ENCODE measurements at regions not wholly inside any gene's neighbourhood (a gene's known extent, or its start where the extent isn't known, plus 50 kb on each side); places are given as distances from the start of the nearest gene placed in this dataset.

DNA sequence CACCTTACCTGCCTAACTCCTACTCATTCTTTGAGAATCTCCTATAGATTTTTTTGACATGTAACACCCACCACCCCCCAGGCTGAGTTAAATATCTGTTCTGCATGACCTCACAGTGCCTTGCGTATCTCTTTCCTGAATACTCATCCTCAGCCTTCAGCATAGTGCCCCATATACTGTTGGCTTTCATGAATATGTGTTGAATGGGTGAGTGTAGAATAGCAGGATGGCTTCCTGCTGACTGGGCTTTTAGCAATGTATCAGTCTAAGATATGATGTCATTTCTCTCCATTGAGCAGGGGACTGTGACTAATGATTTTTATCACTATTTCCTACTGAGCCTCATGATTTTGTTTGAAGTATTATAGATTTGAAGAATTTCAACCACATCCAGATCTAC is 361.6 kb upstream of the MARCKS start:
- TF ChIP-seq, protein P1, sequence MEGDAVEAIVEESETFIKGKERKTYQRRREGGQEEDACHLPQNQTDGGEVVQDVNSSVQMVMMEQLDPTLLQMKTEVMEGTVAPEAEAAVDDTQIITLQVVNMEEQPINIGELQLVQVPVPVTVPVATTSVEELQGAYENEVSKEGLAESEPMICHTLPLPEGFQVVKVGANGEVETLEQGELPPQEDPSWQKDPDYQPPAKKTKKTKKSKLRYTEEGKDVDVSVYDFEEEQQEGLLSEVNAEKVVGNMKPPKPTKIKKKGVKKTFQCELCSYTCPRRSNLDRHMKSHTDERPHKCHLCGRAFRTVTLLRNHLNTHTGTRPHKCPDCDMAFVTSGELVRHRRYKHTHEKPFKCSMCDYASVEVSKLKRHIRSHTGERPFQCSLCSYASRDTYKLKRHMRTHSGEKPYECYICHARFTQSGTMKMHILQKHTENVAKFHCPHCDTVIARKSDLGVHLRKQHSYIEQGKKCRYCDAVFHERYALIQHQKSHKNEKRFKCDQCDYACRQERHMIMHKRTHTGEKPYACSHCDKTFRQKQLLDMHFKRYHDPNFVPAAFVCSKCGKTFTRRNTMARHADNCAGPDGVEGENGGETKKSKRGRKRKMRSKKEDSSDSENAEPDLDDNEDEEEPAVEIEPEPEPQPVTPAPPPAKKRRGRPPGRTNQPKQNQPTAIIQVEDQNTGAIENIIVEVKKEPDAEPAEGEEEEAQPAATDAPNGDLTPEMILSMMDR (IDR thresholded peaks at IDR 0.05; ENCODE audit: insufficient read depth, low read depth, low read length), result no peak
- H3K4me3 ChIP-seq (ENCODE audit: low read depth, low read length), result no peak overlapping the region
- DNase-seq (ENCODE audit: low read depth), result peak; percentile 23

DNA sequence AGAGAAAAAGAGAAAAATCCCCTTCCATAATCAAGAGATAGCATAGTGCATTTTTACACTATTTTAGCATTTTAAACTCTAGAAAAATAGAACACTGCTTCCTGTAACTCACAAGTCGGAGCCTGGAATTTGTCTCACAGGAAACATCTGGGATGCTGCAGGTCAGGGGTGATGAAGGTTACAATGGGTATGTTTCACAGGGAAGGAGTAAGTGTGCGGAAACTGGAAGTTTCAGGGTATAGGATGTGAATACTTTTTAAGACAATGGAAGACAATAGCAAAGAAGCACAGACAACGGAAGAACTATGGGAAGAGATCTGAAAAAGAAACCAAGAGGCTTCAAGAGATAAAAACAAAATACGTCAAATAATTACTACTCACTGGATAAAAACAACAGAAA is 361.0 kb upstream of the MARCKS start:
- DNase-seq (ENCODE audit: low read depth), result peak; percentile 40
- no peak overlapping the region for H3K4me3 ChIP-seq (ENCODE audit: low read depth, low read length)
- TF ChIP-seq, protein P1 (IDR thresholded peaks at IDR 0.05; ENCODE audit: insufficient read depth, low read depth, low read length), result no peak

DNA sequence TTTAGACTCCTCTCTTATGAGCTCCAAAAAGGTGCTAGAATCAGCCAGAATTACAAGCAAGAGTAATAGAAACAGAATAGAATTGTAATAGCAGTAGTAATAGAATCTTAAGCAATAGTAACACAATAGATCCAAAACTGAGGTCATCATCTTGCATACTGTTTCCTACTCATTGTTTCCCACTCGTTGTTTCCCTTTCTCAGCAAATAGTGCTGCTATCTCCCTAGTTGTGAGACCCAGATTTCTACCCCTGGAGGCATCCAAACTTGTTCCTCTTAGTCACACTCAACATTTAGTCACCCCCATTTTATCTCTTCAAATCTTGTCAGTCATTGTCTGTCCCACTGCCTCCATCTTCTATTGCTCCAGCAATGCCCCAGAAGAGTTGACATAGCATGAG is 356.9 kb upstream of the MARCKS start:
- no peak for DNase-seq (ENCODE audit: low read depth)
- TF ChIP-seq, protein P1 (IDR thresholded peaks at IDR 0.05; ENCODE audit: insufficient read depth, low read depth, low read length), result no peak
- no peak overlapping the region for H3K4me3 ChIP-seq (ENCODE audit: low read depth, low read length)

DNA sequence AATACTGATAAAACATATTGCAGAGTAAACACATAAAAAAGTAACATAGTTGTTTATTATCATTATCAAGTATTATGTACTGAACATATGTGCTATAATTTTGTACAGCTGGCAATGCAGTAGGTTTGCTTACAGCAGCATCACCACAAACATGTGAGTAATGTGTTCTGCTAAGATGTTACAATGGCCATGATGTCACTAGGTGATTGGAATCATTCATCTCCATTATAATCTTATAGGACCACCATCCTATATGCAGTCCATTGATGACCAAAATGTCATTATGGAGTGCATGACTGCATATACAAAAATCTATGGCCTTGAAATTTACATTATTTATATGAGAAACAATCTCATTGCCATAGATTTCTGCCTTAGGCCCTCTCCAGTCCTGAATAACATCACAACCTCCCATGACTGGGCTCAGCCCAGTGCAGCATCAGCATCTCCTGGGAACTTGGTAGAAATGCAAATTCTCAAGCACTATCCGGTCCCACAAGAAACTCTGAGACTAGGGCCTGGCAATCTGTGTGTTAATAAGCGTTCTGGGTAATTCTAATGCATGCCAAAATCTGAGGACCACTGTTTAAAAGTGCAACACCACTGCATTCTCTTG is 352.0 kb upstream of the MARCKS start:
- TF ChIP-seq, protein P1 (IDR thresholded peaks at IDR 0.05; ENCODE audit: insufficient read depth, low read depth, low read length), result no peak
- H3K4me3 ChIP-seq (ENCODE audit: low read depth, low read length), result no peak overlapping the region
- DNase-seq (ENCODE audit: low read depth), result no peak

DNA sequence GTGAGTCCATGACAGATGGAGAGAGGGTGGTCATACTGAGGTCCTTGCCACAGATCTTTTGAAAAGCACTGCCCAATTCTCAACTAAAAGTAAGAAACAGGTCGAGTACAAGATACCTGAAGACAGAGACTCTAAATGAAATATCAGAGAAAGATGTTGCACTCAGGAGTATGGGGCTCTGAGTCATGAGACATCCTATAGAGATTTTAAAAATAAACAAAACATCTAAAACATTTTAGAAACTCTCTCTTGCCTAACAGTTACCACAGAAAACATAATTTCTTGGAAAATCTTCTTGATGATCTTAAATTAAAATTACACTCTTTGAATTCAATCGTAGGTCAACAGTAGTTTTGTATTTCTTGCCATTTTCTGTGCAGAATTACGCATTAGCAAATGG is 348.9 kb upstream of the MARCKS start:
- TF ChIP-seq, protein P1 (IDR thresholded peaks at IDR 0.05; ENCODE audit: insufficient read depth, low read depth, low read length), result no peak
- DNase-seq (ENCODE audit: low read depth), result no peak
- H3K4me3 ChIP-seq (ENCODE audit: low read depth, low read length), result no peak overlapping the region

DNA sequence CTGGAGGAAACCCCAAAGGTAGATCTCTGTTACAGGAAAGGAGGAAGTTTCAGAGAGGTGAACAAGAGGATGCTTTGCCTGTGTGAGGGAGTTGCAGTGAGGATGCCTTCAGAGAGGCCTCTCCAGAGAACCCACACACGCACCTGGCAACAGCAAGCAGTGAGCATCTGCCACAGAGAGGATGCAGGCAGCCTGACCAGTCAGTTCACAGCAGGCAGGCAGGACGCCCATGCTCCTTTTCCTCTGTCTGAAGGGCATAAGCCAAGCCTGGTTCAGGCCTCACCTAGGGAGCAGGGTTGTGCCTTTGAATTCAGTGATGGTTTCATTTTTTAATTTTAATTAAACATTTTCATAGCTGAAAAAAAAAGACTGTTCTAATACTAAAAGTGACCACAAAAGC is 346.0 kb upstream of the MARCKS start:
- no peak for DNase-seq (ENCODE audit: low read depth)
- no peak overlapping the region for H3K4me3 ChIP-seq (ENCODE audit: low read depth, low read length)
- TF ChIP-seq, protein P1 (IDR thresholded peaks at IDR 0.05; ENCODE audit: insufficient read depth, low read depth, low read length), result no peak

DNA sequence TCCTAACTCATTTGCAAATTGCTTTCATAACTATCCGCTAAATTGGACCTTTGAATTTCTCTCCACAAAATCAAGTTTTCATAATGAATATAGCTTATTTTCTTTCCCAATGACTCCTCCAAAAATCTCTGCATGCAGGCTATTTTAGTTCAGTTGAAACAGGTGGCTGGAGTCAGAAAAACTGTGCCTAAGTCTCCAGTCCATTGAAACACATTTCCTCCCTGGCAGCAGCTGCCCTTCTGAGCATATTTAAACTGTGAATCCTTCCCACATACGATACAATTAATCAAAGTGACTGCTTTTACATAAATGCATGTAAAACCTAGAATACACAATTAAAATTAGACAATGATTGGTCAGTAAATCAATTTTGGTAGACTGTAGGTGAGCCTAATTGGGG is 344.6 kb upstream of the MARCKS start:
- TF ChIP-seq, protein P1 (IDR thresholded peaks at IDR 0.05; ENCODE audit: insufficient read depth, low read depth, low read length), result no peak
- H3K4me3 ChIP-seq (ENCODE audit: low read depth, low read length), result no peak overlapping the region
- no peak for DNase-seq (ENCODE audit: low read depth)

Data from fibroblast of villous mesenchyme (primary cell).